Right atrium auricular region (tissue), 2 donors: ENCODE measurements at regions not wholly inside any gene's neighbourhood (a gene's known extent, or its start where the extent isn't known, plus 50 kb on each side); places are given as distances from the start of the nearest gene placed in this dataset.

Experiments used
- DNase-seq: peaks from one replicate; pipeline ENCODE4 v3.0.0-alpha.2; 2019; ENCODE audit warnings: low spot score
- H3K27ac ChIP-seq, 2 donors: fragments of 200-600 bp; sonication (generic); 1 replicate in 1 of 2; 2 replicates in 1 of 2; pipeline ENCODE4 v1.5.1; 2016 to 2019
- H3K27me3 ChIP-seq, 2 donors: fragments of 200-600 bp; sonication (generic); one replicate each; pipeline versions ENCODE4 v1.5.1 to v1.6.0; 2017 to 2019
- H3K36me3 ChIP-seq: fragments of 200-600 bp; sonication (generic); one replicate; pipeline ENCODE4 v1.5.1; 2016
- H3K4me1 ChIP-seq, 2 donors: fragments of 200-600 bp; sonication (generic); one replicate each; pipeline versions ENCODE4 v1.5.1 to v1.6.0; 2017 to 2019
- H3K4me3 ChIP-seq, 2 donors: fragments of 200-600 bp; sonication (generic); 1 replicate in 1 of 2; 2 replicates in 1 of 2; pipeline ENCODE4 v1.5.1; 2017 to 2019; ENCODE audit warnings: mild to moderate bottlenecking in 1 of 2, moderate library complexity in 1 of 2
- H3K9me3 ChIP-seq, 2 donors: fragments of 200-600 bp; sonication (generic); one replicate each; pipeline ENCODE4 v1.5.1; 2019
- TF ChIP-seq, protein P1 (sequence below), 2 donors: fragments of 200-600 bp; sonication (generic); IDR thresholded peaks; one replicate each; pipeline ENCODE4 v1.5.1; 2019; ENCODE audit warnings: antibody characterized with exemption in 2 of 2

DNA sequence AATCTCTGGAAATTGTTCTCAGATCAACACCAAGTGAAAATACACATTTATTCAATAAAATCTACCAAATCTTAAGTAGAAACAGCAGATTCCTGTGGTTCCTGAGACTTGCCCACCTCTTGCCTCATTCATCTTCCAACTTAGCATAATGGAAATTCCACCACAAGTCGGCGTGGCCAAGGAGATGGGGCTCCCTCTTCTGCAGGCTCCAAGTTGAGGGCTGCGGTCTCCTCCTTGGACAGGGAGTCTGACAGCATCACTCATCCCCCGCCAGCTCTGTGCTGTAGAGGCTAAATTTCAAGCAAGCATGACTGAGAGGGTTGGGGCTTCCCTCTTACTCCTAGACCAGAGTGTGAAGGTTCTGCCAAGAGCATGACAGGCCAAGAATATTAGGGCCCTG is 273.7 kb downstream of the DIRAS2 start:
- H3K36me3 ChIP-seq, result no peaks in the 10 kb centered on the region
- H3K4me1 ChIP-seq, result no peaks in the 10 kb centered on the region
- TF ChIP-seq, protein P1, sequence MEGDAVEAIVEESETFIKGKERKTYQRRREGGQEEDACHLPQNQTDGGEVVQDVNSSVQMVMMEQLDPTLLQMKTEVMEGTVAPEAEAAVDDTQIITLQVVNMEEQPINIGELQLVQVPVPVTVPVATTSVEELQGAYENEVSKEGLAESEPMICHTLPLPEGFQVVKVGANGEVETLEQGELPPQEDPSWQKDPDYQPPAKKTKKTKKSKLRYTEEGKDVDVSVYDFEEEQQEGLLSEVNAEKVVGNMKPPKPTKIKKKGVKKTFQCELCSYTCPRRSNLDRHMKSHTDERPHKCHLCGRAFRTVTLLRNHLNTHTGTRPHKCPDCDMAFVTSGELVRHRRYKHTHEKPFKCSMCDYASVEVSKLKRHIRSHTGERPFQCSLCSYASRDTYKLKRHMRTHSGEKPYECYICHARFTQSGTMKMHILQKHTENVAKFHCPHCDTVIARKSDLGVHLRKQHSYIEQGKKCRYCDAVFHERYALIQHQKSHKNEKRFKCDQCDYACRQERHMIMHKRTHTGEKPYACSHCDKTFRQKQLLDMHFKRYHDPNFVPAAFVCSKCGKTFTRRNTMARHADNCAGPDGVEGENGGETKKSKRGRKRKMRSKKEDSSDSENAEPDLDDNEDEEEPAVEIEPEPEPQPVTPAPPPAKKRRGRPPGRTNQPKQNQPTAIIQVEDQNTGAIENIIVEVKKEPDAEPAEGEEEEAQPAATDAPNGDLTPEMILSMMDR (IDR thresholded peaks at IDR 0.05), result no peak
- H3K27ac ChIP-seq, result no peak overlapping the region
- DNase-seq, result no peak
- H3K4me3 ChIP-seq, result no peak overlapping the region
- H3K27me3 ChIP-seq, result no peaks in the 10 kb centered on the region
- no peaks in the 10 kb centered on the region for H3K9me3 ChIP-seq

DNA sequence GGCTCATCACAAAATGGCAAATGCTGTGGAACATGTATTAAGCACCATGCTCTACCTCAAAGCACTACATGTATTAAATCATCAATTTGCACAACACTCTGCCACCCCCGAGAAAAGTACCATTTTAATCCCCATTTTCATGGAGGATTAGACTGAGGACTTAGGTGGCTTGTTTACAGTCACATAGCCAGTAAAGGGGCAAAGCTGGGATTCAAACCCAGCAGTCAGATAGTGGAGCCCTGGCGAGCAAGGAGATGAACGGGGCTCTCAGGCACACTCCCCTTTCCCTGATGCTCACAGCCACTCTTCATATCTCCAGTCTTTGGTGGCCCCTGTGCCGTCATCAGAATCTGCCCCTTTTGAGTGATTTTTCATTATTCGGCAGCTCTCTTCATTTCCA is 262.9 kb downstream of the DIRAS2 start:
- Histone ChIP-seq H3K27ac (no peak overlapping the region), H3K9me3 (no peaks in the 10 kb centered on the region), H3K4me3 (no peak overlapping the region), H3K36me3 (no peaks in the 10 kb centered on the region), H3K4me1 (no peaks in the 10 kb centered on the region), H3K27me3 (no peaks in the 10 kb centered on the region)
- TF ChIP-seq, protein P1 (IDR thresholded peaks at IDR 0.05), result no peak
- DNase-seq, result no peak

DNA sequence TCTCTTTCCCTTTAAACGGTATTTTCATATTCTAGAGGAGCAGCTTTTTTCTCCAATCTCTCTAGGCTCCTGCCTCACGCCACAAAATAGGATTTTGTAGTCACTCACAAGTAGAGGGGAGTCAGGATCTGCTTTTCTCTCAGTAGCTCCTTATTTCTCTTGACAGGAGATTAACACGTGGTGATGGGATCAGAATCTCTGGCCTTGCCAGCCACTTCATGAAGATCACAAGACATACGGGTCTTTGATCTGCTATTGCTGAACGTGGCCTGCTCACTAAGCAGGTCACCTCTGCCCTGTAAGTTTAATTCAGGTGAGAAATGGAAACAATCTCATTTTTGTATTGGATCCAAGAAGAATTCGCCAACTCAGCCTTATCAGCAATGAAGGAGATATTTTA is 257.5 kb downstream of the DIRAS2 start:
- no peaks in the 10 kb centered on the region for H3K4me1 ChIP-seq
- TF ChIP-seq, protein P1 (IDR thresholded peaks at IDR 0.05), result no peak
- H3K9me3 ChIP-seq, result no peaks in the 10 kb centered on the region
- no peak overlapping the region for H3K4me3 ChIP-seq
- no peak overlapping the region for H3K27ac ChIP-seq
- no peaks in the 10 kb centered on the region for H3K36me3 ChIP-seq
- H3K27me3 ChIP-seq, result no peaks in the 10 kb centered on the region
- no peak for DNase-seq

DNA sequence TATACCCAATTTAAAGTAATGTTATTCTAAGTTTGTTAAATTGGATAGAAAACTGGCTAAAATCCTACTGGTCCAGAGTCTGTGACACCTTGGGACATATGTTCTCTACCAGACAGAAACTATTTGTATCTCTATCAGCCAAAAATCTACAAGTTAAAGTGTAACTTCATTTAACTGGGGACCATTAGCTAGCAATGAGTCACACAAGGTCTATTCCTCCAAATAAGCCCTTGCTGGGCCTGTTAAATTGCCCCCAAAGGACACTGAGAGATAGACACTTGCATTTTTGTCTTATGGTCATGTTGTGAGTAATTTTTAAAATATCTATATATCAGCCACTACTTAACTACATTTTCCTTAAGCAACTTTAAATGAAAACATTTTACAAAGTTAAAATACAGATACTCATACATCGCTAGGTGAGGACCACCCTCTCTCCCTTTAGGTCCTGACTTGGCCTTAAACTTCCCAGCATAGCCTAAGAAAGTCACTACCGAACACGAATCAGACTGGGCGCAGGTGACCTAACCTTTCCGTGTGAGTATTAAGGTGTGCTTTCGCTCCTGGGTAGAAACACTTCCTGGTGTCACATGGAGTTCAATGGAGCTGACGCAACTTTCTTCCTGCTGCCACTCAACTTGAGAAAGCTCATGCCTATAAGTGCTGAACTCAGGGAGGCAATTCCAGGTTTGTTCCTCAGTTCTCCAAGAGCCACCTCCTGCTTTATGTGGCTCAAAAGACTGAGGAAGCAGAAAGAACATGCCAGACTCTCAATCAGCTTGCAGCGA is 249.1 kb downstream of the DIRAS2 start:
- no peak overlapping the region for H3K4me3 ChIP-seq
- no peak for DNase-seq
- H3K9me3 ChIP-seq, result no peaks in the 10 kb centered on the region
- H3K4me1 ChIP-seq, result no peaks in the 10 kb centered on the region
- no peaks in the 10 kb centered on the region for H3K36me3 ChIP-seq
- no peak overlapping the region for H3K27ac ChIP-seq
- no peaks in the 10 kb centered on the region for H3K27me3 ChIP-seq
- TF ChIP-seq, protein P1 (IDR thresholded peaks at IDR 0.05), result no peak

DNA sequence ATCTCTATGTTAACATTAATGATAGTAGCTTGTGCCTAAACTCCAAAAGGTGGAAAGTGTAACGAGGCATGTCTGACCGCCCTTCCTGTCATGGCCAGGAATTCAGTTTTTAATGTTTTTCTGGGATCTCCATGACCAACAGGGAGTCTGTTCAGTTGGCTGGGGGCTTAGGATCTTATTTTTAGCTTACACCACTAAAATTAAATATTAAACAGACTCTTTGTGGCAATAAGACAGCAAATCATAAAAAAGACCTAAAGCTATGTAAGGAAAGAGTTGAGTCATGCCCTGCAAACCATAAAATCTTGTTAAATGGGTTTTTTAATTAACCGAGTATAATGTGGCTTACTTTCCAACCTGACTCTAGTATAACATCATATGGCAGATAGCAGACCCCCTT is 247.8 kb downstream of the DIRAS2 start:
- H3K27ac ChIP-seq, result no peak overlapping the region
- H3K4me3 ChIP-seq, result no peak overlapping the region
- no peaks in the 10 kb centered on the region for H3K9me3 ChIP-seq
- no peak for DNase-seq
- TF ChIP-seq, protein P1 (IDR thresholded peaks at IDR 0.05), result no peak
- H3K4me1 ChIP-seq, result no peaks in the 10 kb centered on the region
- H3K27me3 ChIP-seq, result no peaks in the 10 kb centered on the region
- no peaks in the 10 kb centered on the region for H3K36me3 ChIP-seq

DNA sequence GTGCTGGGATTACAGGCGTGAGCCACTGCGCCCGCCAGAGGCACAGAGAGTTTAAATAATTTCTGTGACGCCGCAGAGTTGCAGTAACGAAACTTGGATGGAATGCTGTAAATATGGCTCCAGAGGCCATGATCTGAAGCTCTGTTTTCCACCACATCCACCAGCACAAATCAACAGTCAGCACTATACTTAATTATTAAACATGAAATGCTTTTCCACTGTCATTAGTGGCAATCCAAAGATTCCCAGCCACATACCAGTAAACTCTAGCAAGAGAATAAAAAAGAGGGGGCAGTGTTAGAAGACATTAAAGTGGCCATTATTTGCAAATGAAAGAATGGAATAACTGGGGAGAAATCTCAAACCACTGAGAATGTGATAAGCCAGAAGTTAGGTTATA is 242.5 kb downstream of the DIRAS2 start:
- H3K9me3 ChIP-seq, result no peaks in the 10 kb centered on the region
- H3K27ac ChIP-seq, result no peak overlapping the region
- TF ChIP-seq, protein P1 (IDR thresholded peaks at IDR 0.05), result no peak

More for the DNA sequence above, 242.5 kb downstream of the DIRAS2 start:
- no peak for DNase-seq
- Histone ChIP-seq H3K4me1 (no peaks in the 10 kb centered on the region), H3K36me3 (no peaks in the 10 kb centered on the region), H3K27me3 (no peaks in the 10 kb centered on the region), H3K4me3 (no peak overlapping the region)
